ENCODE measurements at regions not wholly inside any gene's neighbourhood (a gene's known extent, or its start where the extent isn't known, plus 50 kb on each side); places are given as distances from the start of the nearest gene placed in this dataset.

GRCh38 chr7:47672271-47672791 is 90.4 kb upstream of the TNS3 start:
- no peak for TF ChIP-seq POLR2A (IDR thresholded peaks at IDR 0.05)
- TF ChIP-seq, protein P1, sequence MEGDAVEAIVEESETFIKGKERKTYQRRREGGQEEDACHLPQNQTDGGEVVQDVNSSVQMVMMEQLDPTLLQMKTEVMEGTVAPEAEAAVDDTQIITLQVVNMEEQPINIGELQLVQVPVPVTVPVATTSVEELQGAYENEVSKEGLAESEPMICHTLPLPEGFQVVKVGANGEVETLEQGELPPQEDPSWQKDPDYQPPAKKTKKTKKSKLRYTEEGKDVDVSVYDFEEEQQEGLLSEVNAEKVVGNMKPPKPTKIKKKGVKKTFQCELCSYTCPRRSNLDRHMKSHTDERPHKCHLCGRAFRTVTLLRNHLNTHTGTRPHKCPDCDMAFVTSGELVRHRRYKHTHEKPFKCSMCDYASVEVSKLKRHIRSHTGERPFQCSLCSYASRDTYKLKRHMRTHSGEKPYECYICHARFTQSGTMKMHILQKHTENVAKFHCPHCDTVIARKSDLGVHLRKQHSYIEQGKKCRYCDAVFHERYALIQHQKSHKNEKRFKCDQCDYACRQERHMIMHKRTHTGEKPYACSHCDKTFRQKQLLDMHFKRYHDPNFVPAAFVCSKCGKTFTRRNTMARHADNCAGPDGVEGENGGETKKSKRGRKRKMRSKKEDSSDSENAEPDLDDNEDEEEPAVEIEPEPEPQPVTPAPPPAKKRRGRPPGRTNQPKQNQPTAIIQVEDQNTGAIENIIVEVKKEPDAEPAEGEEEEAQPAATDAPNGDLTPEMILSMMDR (IDR thresholded peaks at IDR 0.05): no peak
